HCT116 (cell line): ENCODE measurements at regions not wholly inside any gene's neighbourhood (a gene's known extent, or its start where the extent isn't known, plus 50 kb on each side); places are given as distances from the start of the nearest gene placed in this dataset.
"Not testable (repeated sequence)": the region's sequence is repeated elsewhere in the genome, so short reads cannot be mapped to it uniquely, and the experiment has no call there.

Source experiments
- ATAC-seq: fragments of 200-7000 bp; cut with Tn5 transposase; 2 replicates; pipeline ENCODE4 v1.9.1; 2020; ENCODE audit warnings: mild to moderate bottlenecking, moderate library complexity
- BruUV-seq: library from RNA; stranded (reverse); fragments of 400-500 nt; replicated peaks from 2 replicates; lab custom pipeline; 2021; lab: Mats Ljungman, UMichigan
- CTCF ChIA-PET: fragments of 300-600 bp; sonication (Branson Sonifier 250); formaldehyde crosslinking; loops from one replicate; lab custom pipeline; 2021; ENCODE audit warnings: antibody characterized with exemption; lab: Charles Lee
- POLR2A ChIA-PET: fragments of 300-600, 350-600 bp; sonication (Branson Sonifier 250); formaldehyde crosslinking; loops from one replicate; lab custom pipeline; 2021; ENCODE audit warnings: antibody characterized with exemption; lab: Charles Lee
- RAD21 ChIA-PET, 2 experiments: fragments of 300-600 bp; sonication (Branson Sonifier 250); formaldehyde crosslinking; loops; one replicate each; lab custom pipeline; 2023; ENCODE audit warnings: low total read pairs in 2 of 2; ENCODE audit not compliant: uncharacterized antibody in 2 of 2, unreplicated experiment in 2 of 2, low non-redundant PET in 1 of 2; lab: Charles Lee
- DNase-seq: peaks from one replicate; pipeline ENCODE4 v3.0.0-alpha.2; 2010; ENCODE audit warnings: low read depth, low spot score
- H2AFZ ChIP-seq: fragments of 200-600 bp; shearing (Covaris generic), sonication (generic); 2 replicates; pipeline ENCODE4 v1.6.1; 2017; ENCODE audit warnings: low read depth, mixed run types, mixed read lengths, antibody characterized with exemption, low read length; ENCODE audit not compliant: poor library complexity, severe bottlenecking
- H3K27ac ChIP-seq: 2 replicates; pipeline ENCODE4 v1.5.1; 2012; ENCODE audit warnings: low read depth, low read length
- H3K27me3 ChIP-seq: fragments of 200-600 bp; sonication (generic); 2 replicates; pipeline ENCODE4 v1.6.1; 2016; ENCODE audit warnings: mixed run types, low read length, mixed read lengths; ENCODE audit not compliant: insufficient read depth
- H3K36me3 ChIP-seq, 2 experiments: fragments of 200-500 bp in 1 of 2; fragments of 200-600 bp in 1 of 2; sonication (Bioruptor generic) in 1 of 2; sonication (generic) in 1 of 2; 2 replicates each; pipeline versions ENCODE4 v1.5.1 to v1.6.1; 2014 to 2016; ENCODE audit warnings: low read length in 2 of 2, inconsistent platforms in 1 of 2, mixed read lengths in 1 of 2, mixed run types in 1 of 2; ENCODE audit not compliant: insufficient read depth in 2 of 2, control insufficient read depth in 1 of 2
- H3K4me1 ChIP-seq, 2 experiments: fragments of 200-600 bp in 1 of 2; sonication (generic) in 1 of 2; 2 replicates each; pipeline versions ENCODE4 v1.5.1 to v1.6.1; 2012 to 2017; ENCODE audit warnings: low read length in 2 of 2, inconsistent platforms in 1 of 2, mild to moderate bottlenecking in 1 of 2, mixed read lengths in 1 of 2, mixed run types in 1 of 2, moderate library complexity in 1 of 2; ENCODE audit not compliant: insufficient read depth in 2 of 2, control insufficient read depth in 1 of 2
- H3K4me2 ChIP-seq: fragments of 200-600 bp; sonication (generic); 2 replicates; pipeline ENCODE4 v1.6.1; 2017; ENCODE audit warnings: mixed run types, low read length, mixed read lengths
- H3K4me3 ChIP-seq, 2 experiments: fragments of 200-600 bp in 1 of 2; sonication (generic) in 1 of 2; replicated peaks in 1 of 2; 2 replicates each; pipeline ENCODE4 v1.5.1; 2011 to 2016; ENCODE audit warnings: low read length in 2 of 2, control low read depth in 1 of 2, low read depth in 1 of 2, mild to moderate bottlenecking in 1 of 2, mixed read lengths in 1 of 2, mixed run types in 1 of 2
- H3K79me2 ChIP-seq: fragments of 200-600 bp; sonication (generic); 2 replicates; pipeline ENCODE4 v1.6.1; 2017; ENCODE audit warnings: mild to moderate bottlenecking, mixed run types, low read length, moderate library complexity, mixed read lengths; ENCODE audit not compliant: insufficient read depth
- H3K9ac ChIP-seq: fragments of 200-600 bp; sonication (generic); 2 replicates; pipeline ENCODE4 v1.6.1; 2016; ENCODE audit warnings: low read length, mixed read lengths
- H3K9me2 ChIP-seq: fragments of 200-600 bp; sonication (generic), shearing (Covaris generic); 2 replicates; pipeline ENCODE4 v1.6.1; 2017; ENCODE audit warnings: mixed run types, mild to moderate bottlenecking, moderate library complexity; ENCODE audit not compliant: insufficient read depth
- H3K9me3 ChIP-seq, 2 experiments: fragments of 200-500 bp in 1 of 2; fragments of 200-600 bp in 1 of 2; sonication (Bioruptor generic) in 1 of 2; sonication (generic) in 1 of 2; 2 replicates each; pipeline ENCODE4 v1.6.1; 2014 to 2017; ENCODE audit warnings: low read length in 2 of 2, mixed read lengths in 2 of 2, inconsistent platforms in 1 of 2, low read depth in 1 of 2, mild to moderate bottlenecking in 1 of 2, mixed run types in 1 of 2, moderate library complexity in 1 of 2; ENCODE audit not compliant: control insufficient read depth in 1 of 2, insufficient read depth in 1 of 2
- H4K20me1 ChIP-seq: fragments of 200-600 bp; sonication (generic), shearing (Covaris generic); 2 replicates; pipeline ENCODE4 v1.6.1; 2017; ENCODE audit warnings: mixed run types, mild to moderate bottlenecking, moderate library complexity; ENCODE audit not compliant: insufficient read depth
- SIN3A ChIP-seq: IDR thresholded peaks from 2 replicates; pipeline ENCODE4 v1.6.1; 2012; ENCODE audit warnings: low read depth
- SP1 ChIP-seq: IDR thresholded peaks from 2 replicates; pipeline ENCODE4 v1.6.1; 2012; ENCODE audit warnings: low read depth
- SRF ChIP-seq: IDR thresholded peaks from 2 replicates; pipeline ENCODE4 v1.6.1; 2012; ENCODE audit warnings: low read depth
- ZFX ChIP-seq: fragments of 450-650 bp; IDR thresholded peaks from 2 replicates; pipeline ENCODE4 v1.6.1; 2017
- intact Hi-C: fragments of 100-400 bp; cut with micrococcal nuclease; formaldehyde crosslinking; loops from 2 replicates; pipeline ENCODE4 v1.10.0; 2022

GRCh38 chr2:125797192-125797591, 858.8 kb upstream of the GYPC start:
- no peak overlapping the region for H3K27ac ChIP-seq
- ChIA-PET RAD21 (no interaction called here), CTCF (no interaction called here), POLR2A (no interaction called here)
- intact Hi-C loops: no loop called here
- H3K4me2 ChIP-seq: no peak overlapping the region
- peaks cover 3 to 14% of the 10 kb centered on the region in 2 experiments; a peak in 2 of 4 replicates for H3K9me3 ChIP-seq
- BruUV-seq: no TSS peak
- no peaks in the 10 kb centered on the region for H4K20me1 ChIP-seq
- H3K9ac ChIP-seq: no peak overlapping the region
- no peaks in the 10 kb centered on the region for H3K36me3 ChIP-seq
- H3K4me3 ChIP-seq: no peak overlapping the region
- no peaks in the 10 kb centered on the region for H3K27me3 ChIP-seq
- DNase-seq (no peak), ATAC-seq (no peak)
- no peaks in the 10 kb centered on the region for H3K79me2 ChIP-seq
- no peaks in the 10 kb centered on the region for H3K4me1 ChIP-seq
- H3K9me2 ChIP-seq: no peaks in the 10 kb centered on the region
- TF ChIP-seq ZFX: no peak
- no peak for TF ChIP-seq SP1
- no peak for TF ChIP-seq SRF
- TF ChIP-seq, all 23 proteins: peak for 0
- H2AFZ ChIP-seq: no peak overlapping the region

GRCh38 chr2:125822746-125823145, 833.2 kb upstream of the GYPC start:
- RAD21 ChIA-PET: no interaction called here
- Histone ChIP-seq H3K9me3 (peaks cover 0 to 32% of the 10 kb centered on the region in 2 experiments; a peak in 2 of 4 replicates), H3K4me1 (no peaks in the 10 kb centered on the region), H3K9me2 (no peaks in the 10 kb centered on the region), H3K27ac (no peak overlapping the region), H4K20me1 (no peaks in the 10 kb centered on the region), H3K4me2 (no peak overlapping the region), H3K27me3 (no peaks in the 10 kb centered on the region), H2AFZ (no peak overlapping the region), H3K36me3 (no peaks in the 10 kb centered on the region), H3K9ac (no peak overlapping the region)
- TF ChIP-seq SIN3A: no peak
- no peak for TF ChIP-seq SRF
- TF ChIP-seq, all 23 proteins: peak for 0
- Histone ChIP-seq H3K79me2 (no peaks in the 10 kb centered on the region), H3K4me3 (no peak overlapping the region)
- no TSS peak for BruUV-seq
- ATAC-seq (no peak), DNase-seq (no peak)
- intact Hi-C loops: no loop called here
- CTCF ChIA-PET: no interaction called here
- POLR2A ChIA-PET: no interaction called here

GRCh38 chr2:125825781-125826180, 830.2 kb upstream of the GYPC start:
- DNase-seq, H3K27me3 ChIP-seq, intact Hi-C loops, POLR2A ChIA-PET, RAD21 ChIA-PET, CTCF ChIA-PET, H3K9me2 ChIP-seq, H3K9ac ChIP-seq, H3K36me3 ChIP-seq, H4K20me1 ChIP-seq, H2AFZ ChIP-seq, H3K4me1 ChIP-seq, ATAC-seq, H3K79me2 ChIP-seq, H3K27ac ChIP-seq, BruUV-seq, H3K4me3 ChIP-seq, H3K4me2 ChIP-seq: not testable (repeated sequence)
- H3K9me3 ChIP-seq: peaks cover 0 to 17% of the 10 kb centered on the region in 2 experiments; a peak in 1 of 4 replicates
